GM12891 (cell line): ENCODE measurements at regions not wholly inside any gene's neighbourhood (a gene's known extent, or its start where the extent isn't known, plus 50 kb on each side); places are given as distances from the start of the nearest gene placed in this dataset.

ENCODE experiments used
- POLR2A ChIP-seq: IDR thresholded peaks from 2 replicates; pipeline ENCODE4 v1.6.1; 2011; ENCODE audit warnings: low read depth, low read length, control low read depth
- TAF1 ChIP-seq: IDR thresholded peaks from 2 replicates; pipeline ENCODE4 v1.6.1; 2011; ENCODE audit warnings: low read depth, low read length, control low read depth

DNA sequence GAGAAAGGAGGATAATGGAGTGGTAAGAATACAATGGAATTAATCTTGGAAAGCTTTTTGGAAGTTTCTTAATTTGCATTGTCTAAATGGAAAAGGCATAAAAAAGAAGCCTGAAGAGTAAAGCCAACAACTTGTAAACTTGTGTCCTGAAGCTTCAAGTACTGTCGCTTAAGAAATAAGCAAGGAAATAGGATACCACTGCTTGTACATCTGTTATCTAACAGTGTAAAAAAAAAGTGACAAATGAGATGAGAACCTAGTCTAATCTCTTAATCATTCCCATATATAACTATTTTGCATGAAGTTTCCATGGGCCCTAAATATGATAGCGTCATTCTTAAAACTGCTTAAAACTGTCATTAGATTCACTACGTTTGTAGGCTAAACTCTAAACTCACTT lies 134.0 kb upstream of the DYRK2 start:
- TF ChIP-seq TAF1 (no peak), POLR2A (no peak)
